ENCODE measurements at regions not wholly inside any gene's neighbourhood (a gene's known extent, or its start where the extent isn't known, plus 50 kb on each side); places are given as distances from the start of the nearest gene placed in this dataset.

DNA sequence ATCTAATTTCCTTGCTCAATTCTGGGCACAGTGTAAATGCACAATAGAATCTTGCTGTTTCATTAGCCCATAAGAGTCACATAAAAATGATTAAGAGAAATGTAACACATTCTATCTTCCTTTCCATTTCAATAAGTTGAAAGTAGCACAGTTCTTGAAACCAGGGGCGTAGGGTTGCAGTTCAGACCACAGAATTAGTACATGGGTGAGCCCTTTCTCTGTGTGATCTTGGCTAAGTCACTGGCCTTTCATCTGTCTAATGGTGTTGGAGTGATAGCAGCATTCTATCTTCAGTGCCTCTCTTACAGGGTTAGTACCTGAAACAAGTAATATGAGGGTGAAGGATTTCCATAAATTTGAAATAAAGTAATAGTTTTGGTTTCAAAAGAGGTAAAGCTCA is 445.3 kb upstream of the ZNF462 start:
- no peak overlapping the region for H3K4me3 ChIP-seq
- no peaks in the 10 kb centered on the region for H3K27me3 ChIP-seq
- H3K27ac ChIP-seq: no peak overlapping the region
- TF ChIP-seq POLR2A (IDR thresholded peaks at IDR 0.05): no peak
- TF ChIP-seq CTCF (IDR thresholded peaks at IDR 0.05): no peak
- peaks cover 0 to 6% (median 0%) of the 10 kb centered on the region in 12 donors for H3K4me1 ChIP-seq
- DNase-seq (no peak), ATAC-seq (no peak)
- H3K9me3 ChIP-seq: no peaks in the 10 kb centered on the region
- 95 to 100% (median 99%) methylated on average over 1 of the region's 1 CpG for WGBS, 4 donors
- no peaks in the 10 kb centered on the region for H3K36me3 ChIP-seq
- intact Hi-C loops (cut with DNase I): no loop called here

GRCh38 chr9:106419829-106420228 is 443.1 kb upstream of the ZNF462 start:
- WGBS, 4 donors: 80 to 89% (median 84%) methylated on average over 3 of the region's 3 CpGs

DNA sequence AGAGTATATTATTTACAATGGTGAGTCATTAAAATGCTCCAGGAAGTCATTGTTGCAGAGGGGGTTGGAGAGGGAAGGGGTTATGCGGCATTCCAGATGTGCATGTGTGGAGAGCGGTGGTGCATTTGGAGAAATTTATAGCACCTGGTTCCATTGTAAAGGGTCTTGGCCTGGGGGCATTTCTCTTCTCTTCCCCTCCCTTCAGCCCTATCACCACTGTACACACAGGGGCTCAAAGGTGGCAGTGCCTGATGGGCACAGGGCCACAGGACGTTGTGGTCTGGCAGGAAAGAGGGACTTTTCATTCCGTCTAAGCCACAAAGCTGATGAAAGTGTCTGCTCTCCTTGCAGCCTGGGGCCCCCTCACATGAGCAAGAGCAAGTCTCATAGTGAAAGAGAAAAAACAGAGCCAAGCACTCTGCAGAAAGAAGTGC is 442.4 kb upstream of the ZNF462 start:
- TF ChIP-seq CTCF (IDR thresholded peaks at IDR 0.05): no peak
- TF ChIP-seq POLR2A (IDR thresholded peaks at IDR 0.05): no peak
- H3K4me1 ChIP-seq: peaks cover 0 to 6% (median 0%) of the 10 kb centered on the region in 12 donors
- no peak for DNase-seq
- WGBS, 4 donors: 51 to 66% (median 60%) methylated on average over 4 of the region's 4 CpGs
- H3K27ac ChIP-seq: no peak overlapping the region
- no peaks in the 10 kb centered on the region for H3K9me3 ChIP-seq
- intact Hi-C loops (cut with DNase I): no loop called here
- no peak for ATAC-seq
- no peak overlapping the region for H3K4me3 ChIP-seq
- no peaks in the 10 kb centered on the region for H3K36me3 ChIP-seq
- no peaks in the 10 kb centered on the region for H3K27me3 ChIP-seq

More at GRCh38 chr9:106419829-106420228, 443.1 kb upstream of the ZNF462 start:
- no peak overlapping the region for H3K4me3 ChIP-seq
- H3K9me3 ChIP-seq: no peaks in the 10 kb centered on the region
- no peaks in the 10 kb centered on the region for H3K27me3 ChIP-seq
- ATAC-seq (no peak), DNase-seq (no peak)
- TF ChIP-seq CTCF (IDR thresholded peaks at IDR 0.05) (no peak), POLR2A (IDR thresholded peaks at IDR 0.05) (no peak)
- no peaks in the 10 kb centered on the region for H3K36me3 ChIP-seq
- no peak overlapping the region for H3K27ac ChIP-seq
- peaks cover 0 to 6% (median 0%) of the 10 kb centered on the region in 12 donors for H3K4me1 ChIP-seq
- intact Hi-C loops (cut with DNase I): no loop called here

DNA sequence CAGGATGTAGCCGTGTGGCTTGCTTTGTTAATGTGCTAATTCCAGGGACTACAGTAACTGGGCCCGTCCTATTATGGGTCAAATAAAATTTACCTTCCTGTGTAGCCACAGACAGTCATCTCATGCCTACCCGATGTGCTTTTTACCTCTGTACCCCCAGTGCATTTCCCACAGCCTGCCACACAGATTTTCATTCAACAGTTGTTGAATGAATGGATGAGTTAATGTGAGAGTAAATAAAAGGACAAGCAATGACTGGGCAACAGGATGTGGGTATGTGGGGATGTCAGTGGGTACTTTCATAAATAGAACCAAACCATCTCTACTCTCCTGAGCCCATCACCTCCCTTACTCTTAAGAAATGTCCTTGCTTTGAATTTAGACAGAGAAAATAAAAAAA is 441.2 kb upstream of the ZNF462 start:
- ATAC-seq: no peak
- no peaks in the 10 kb centered on the region for H3K36me3 ChIP-seq

More for the DNA sequence above, 441.2 kb upstream of the ZNF462 start:
- no peak for DNase-seq
- 88 to 98% (median 93%) methylated on average over 3 of the region's 3 CpGs for WGBS, 4 donors
- peaks cover 0 to 6% (median 0%) of the 10 kb centered on the region in 12 donors for H3K4me1 ChIP-seq
- H3K9me3 ChIP-seq: no peaks in the 10 kb centered on the region
- intact Hi-C loops (cut with DNase I): no loop called here
- no peaks in the 10 kb centered on the region for H3K27me3 ChIP-seq
- TF ChIP-seq POLR2A (IDR thresholded peaks at IDR 0.05) (no peak), CTCF (IDR thresholded peaks at IDR 0.05) (no peak)
- no peak overlapping the region for H3K27ac ChIP-seq
- no peak overlapping the region for H3K4me3 ChIP-seq

All from heart left ventricle (tissue), 16 donors.